GM12874 (cell line): ENCODE measurements at regions not wholly inside any gene's neighbourhood (a gene's known extent, or its start where the extent isn't known, plus 50 kb on each side); places are given as distances from the start of the nearest gene placed in this dataset.

Experiments
- TF ChIP-seq, protein P1 (sequence below): IDR thresholded peaks from 2 replicates; pipeline ENCODE4 v1.5.1; 2011; ENCODE audit warnings: low read depth, mild to moderate bottlenecking, control low read depth, low read length, moderate library complexity; ENCODE audit not compliant: insufficient read depth

DNA sequence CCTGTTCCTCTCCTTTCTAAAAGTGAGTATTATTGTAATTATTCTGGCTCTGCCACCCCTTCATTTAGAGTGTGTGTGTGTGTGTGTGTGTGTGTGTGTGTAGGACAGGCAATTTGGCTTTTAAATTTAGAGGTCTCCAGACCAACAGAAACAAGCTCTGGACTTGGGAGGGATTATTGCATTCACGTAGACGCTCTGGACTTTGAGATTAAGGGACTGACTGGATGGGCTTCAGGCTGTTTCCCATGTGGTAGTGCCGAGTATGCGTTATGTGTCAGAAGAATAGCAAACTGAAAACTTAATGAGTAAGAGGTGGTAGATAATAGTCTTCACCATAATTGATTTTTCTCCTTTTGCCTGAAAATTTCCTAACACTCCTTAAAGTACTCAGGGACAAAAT lies 281.9 kb downstream of the USP25 start:
- TF ChIP-seq, protein P1, sequence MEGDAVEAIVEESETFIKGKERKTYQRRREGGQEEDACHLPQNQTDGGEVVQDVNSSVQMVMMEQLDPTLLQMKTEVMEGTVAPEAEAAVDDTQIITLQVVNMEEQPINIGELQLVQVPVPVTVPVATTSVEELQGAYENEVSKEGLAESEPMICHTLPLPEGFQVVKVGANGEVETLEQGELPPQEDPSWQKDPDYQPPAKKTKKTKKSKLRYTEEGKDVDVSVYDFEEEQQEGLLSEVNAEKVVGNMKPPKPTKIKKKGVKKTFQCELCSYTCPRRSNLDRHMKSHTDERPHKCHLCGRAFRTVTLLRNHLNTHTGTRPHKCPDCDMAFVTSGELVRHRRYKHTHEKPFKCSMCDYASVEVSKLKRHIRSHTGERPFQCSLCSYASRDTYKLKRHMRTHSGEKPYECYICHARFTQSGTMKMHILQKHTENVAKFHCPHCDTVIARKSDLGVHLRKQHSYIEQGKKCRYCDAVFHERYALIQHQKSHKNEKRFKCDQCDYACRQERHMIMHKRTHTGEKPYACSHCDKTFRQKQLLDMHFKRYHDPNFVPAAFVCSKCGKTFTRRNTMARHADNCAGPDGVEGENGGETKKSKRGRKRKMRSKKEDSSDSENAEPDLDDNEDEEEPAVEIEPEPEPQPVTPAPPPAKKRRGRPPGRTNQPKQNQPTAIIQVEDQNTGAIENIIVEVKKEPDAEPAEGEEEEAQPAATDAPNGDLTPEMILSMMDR = no peak

DNA sequence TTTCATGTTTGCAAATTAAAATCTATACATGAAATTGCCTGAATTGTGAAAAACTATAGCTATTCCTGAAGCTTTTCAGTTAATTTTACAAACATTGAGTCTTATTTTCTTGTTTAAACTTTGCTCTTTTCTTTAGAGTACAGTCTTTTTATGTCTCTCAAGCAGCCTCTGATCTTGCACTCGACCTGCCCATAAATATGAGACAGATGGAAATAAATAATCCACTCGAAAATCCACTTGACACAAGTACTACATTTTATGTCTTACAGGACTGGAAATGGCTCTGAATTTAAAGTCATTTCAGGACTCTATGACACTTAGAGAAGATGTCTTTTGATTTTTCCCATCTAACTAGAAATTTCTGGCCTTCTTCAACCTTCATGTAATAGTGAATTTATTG lies 283.8 kb downstream of the USP25 start:
- TF ChIP-seq, protein P1 = no peak

DNA sequence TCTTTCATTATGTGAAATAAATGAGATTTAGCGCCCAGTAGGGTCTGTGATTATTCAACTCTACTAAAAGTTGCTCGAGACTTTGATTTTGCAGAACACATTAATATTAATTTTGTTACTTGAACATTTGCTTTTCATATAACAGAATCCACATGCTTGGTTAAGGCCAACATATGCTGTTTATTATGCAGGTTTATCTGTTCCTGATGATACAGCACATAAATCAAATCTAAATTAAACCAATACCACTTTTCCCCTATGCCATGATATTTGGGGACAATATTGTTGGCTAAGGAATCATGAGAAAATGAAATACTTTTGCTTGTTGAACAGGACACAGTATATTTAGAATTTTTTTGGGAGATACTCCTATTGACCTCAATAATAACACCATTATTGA lies 291.1 kb downstream of the USP25 start:
- TF ChIP-seq, protein P1 = no peak

- TF ChIP-seq, protein P1 = no peak
These were observed 292.3 kb downstream of the USP25 start for GRCh38 chr21:16022116-16022515.

GRCh38 chr21:16022921-16023320 lies 293.1 kb downstream of the USP25 start:
- TF ChIP-seq, protein P1 = no peak

DNA sequence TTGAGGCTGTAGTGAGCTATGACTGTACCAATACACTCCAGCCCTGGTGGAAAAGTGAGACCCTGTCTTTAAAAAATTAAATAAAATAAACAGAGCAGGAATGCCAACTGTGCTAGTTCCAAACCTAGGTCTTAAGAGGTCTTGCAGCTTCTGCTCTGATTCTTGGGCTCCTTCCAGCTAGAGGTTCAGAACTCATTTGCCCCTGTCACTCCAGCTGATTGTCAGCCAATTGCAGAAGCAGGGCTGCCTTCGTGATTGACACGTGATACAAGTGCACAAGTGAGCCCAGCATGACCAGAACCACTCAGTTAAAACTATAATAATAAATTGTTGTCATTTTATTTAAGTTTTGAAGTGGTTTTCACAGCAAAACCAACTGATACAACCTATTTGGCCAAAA lies 298.4 kb downstream of the USP25 start:
- TF ChIP-seq, protein P1 = no peak

DNA sequence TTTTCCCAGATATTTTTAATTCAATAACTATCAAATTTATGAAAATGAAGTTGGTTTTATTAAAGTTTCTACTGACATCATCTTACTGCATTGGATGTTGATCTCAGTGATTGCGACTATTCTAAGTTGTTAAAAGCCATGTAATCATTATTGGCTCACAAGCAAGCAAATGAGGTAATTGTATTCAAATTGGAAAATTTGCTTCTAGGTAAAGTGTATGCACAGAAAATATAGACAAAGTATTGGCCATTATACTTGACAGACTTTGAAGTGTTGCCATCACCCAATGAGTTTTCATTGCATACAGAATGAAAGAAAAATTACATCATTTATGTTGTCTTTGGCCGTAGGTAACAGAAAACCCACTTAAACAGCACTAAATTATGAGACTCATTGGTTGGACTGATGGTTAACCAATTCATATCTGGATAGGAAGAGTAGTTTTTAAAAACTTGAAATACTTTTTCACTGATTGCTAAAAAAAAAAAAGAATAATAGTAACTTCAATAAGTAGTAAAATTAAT lies 299.2 kb downstream of the USP25 start:
- TF ChIP-seq, protein P1 = no peak
